ENCODE measurements at regions not wholly inside any gene's neighbourhood (a gene's known extent, or its start where the extent isn't known, plus 50 kb on each side); places are given as distances from the start of the nearest gene placed in this dataset.

- Mint-ChIP-seq H3K36me3 (ENCODE audit: low read depth) (peaks cover 3% of the 10 kb centered on the region), H3K4me3 (ENCODE audit: unreplicated experiment) (no peak overlapping the region), H3K27me3 (ENCODE audit: low read depth) (no peaks in the 10 kb centered on the region), H3K27ac (ENCODE audit: unreplicated experiment) (no peak overlapping the region), H3K9me3 (ENCODE audit: low read depth) (peaks cover 13% of the 10 kb centered on the region), H3K4me1 (ENCODE audit: low read depth) (no peaks in the 10 kb centered on the region)
- no peak for DNase-seq (ENCODE audit: low spot score)
- TF ChIP-seq CTCF (IDR thresholded peaks at IDR 0.05), result no peak
Observed at GRCh38 chr3:168275662-168276061, 179.9 kb upstream of the GOLIM4 start.

GRCh38 chr3:168273917-168274316 is 178.2 kb upstream of the GOLIM4 start:
- no peak overlapping the region for H3K27ac Mint-ChIP-seq (ENCODE audit: unreplicated experiment)
- no peak for TF ChIP-seq CTCF (IDR thresholded peaks at IDR 0.05)
- no peaks in the 10 kb centered on the region for H3K27me3 Mint-ChIP-seq (ENCODE audit: low read depth)
- H3K4me3 Mint-ChIP-seq (ENCODE audit: unreplicated experiment), result no peak overlapping the region
- peaks cover 13% of the 10 kb centered on the region for H3K9me3 Mint-ChIP-seq (ENCODE audit: low read depth)
- H3K36me3 Mint-ChIP-seq (ENCODE audit: low read depth), result peaks cover 3% of the 10 kb centered on the region
- no peak for DNase-seq (ENCODE audit: low spot score)
- H3K4me1 Mint-ChIP-seq (ENCODE audit: low read depth), result no peaks in the 10 kb centered on the region

DNA sequence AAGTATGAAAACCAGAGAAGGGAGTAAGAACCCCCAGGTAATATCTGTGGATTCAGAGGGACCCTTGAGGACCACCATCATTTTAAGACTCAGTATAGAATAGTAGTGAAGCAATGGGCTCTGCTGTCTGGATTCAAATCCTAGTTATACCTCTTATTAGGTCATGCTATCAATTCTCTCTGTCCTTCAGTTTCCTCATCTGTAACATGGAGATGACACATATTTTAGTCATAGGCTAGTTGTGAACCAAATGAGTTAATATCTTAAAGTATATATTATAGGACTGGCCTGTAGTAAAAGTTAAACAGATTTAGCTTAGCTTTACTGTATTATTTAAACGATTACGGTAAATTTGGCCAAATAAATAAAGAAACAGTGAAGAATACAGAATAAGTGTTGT is 177.3 kb upstream of the GOLIM4 start:
- Mint-ChIP-seq H3K9me3 (ENCODE audit: low read depth) (peaks cover 13% of the 10 kb centered on the region), H3K27ac (ENCODE audit: unreplicated experiment) (no peak overlapping the region), H3K4me1 (ENCODE audit: low read depth) (no peaks in the 10 kb centered on the region), H3K4me3 (ENCODE audit: unreplicated experiment) (no peak overlapping the region), H3K36me3 (ENCODE audit: low read depth) (peaks cover 3% of the 10 kb centered on the region), H3K27me3 (ENCODE audit: low read depth) (no peaks in the 10 kb centered on the region)
- no peak for DNase-seq (ENCODE audit: low spot score)
- TF ChIP-seq CTCF (IDR thresholded peaks at IDR 0.05), result no peak

DNA sequence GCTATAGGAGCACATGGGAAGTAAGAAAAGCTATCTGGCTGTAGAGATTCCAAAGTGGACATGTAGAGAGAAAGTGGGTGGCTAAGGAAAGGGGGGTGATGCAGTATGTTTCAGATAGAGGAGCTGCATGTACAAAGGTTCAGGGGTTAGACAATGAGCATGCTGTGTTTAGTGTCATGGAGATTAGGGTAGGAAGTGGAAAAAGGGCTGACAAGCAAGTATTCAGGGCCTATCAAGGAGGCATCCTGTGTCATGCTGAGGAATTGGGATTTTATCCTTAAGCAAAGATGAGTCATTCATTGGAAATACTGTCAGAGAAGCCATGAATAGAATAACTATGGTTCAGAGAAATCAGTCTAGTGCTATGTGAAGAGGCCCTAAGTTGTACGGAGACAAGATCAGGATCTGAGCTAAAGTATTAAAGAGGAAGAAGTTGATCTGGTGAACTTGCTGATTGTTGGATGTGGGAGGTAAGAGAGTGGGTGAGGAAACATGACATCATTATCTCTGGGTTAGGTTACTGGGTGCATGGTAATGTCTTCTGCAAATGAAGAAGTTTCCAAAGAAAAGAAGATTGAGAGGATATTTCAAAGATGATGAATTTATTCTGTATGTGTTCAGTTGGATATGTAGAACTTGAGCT is 176.7 kb upstream of the GOLIM4 start:
- H3K4me1 Mint-ChIP-seq (ENCODE audit: low read depth), result no peaks in the 10 kb centered on the region
- H3K27ac Mint-ChIP-seq (ENCODE audit: unreplicated experiment), result no peak overlapping the region
- no peak overlapping the region for H3K4me3 Mint-ChIP-seq (ENCODE audit: unreplicated experiment)

GRCh38 chr3:168271932-168272331 is 176.2 kb upstream of the GOLIM4 start:
- peaks cover 13% of the 10 kb centered on the region for H3K9me3 Mint-ChIP-seq (ENCODE audit: low read depth)
- no peak for TF ChIP-seq CTCF (IDR thresholded peaks at IDR 0.05)
- no peak overlapping the region for H3K4me3 Mint-ChIP-seq (ENCODE audit: unreplicated experiment)
- no peaks in the 10 kb centered on the region for H3K27me3 Mint-ChIP-seq (ENCODE audit: low read depth)
- no peaks in the 10 kb centered on the region for H3K4me1 Mint-ChIP-seq (ENCODE audit: low read depth)
- no peak overlapping the region for H3K27ac Mint-ChIP-seq (ENCODE audit: unreplicated experiment)
- DNase-seq (ENCODE audit: low spot score), result no peak
- H3K36me3 Mint-ChIP-seq (ENCODE audit: low read depth), result peaks cover 3% of the 10 kb centered on the region

More for the DNA sequence above, 176.7 kb upstream of the GOLIM4 start:
- no peaks in the 10 kb centered on the region for H3K27me3 Mint-ChIP-seq (ENCODE audit: low read depth)
- TF ChIP-seq CTCF (IDR thresholded peaks at IDR 0.05), result no peak
- no peak for DNase-seq (ENCODE audit: low spot score)
- H3K36me3 Mint-ChIP-seq (ENCODE audit: low read depth), result peaks cover 3% of the 10 kb centered on the region
- peaks cover 13% of the 10 kb centered on the region for H3K9me3 Mint-ChIP-seq (ENCODE audit: low read depth)
